Ammon's horn (tissue), 1 donor: ENCODE measurements at regions not wholly inside any gene's neighbourhood (a gene's known extent, or its start where the extent isn't known, plus 50 kb on each side); places are given as distances from the start of the nearest gene placed in this dataset.
A peak's percentile ranks its signal among the peaks of the same experiment; 100 is the strongest.
"Not testable (repeated sequence)": the region's sequence is repeated elsewhere in the genome, so short reads cannot be mapped to it uniquely, and the experiment has no call there.

Experiments
- DNase-seq: peaks from one replicate; pipeline ENCODE4 v3.0.0-alpha.2; 2016; ENCODE audit warnings: low spot score

GRCh38 chr2:120628248-120628647, 107.4 kb upstream of the GLI2 start:
- DNase-seq: no peak

- DNase-seq: no peak
Observed at GRCh38 chr2:120629241-120629895, 106.3 kb upstream of the GLI2 start.

GRCh38 chr2:120630031-120630701, 105.5 kb upstream of the GLI2 start:
- DNase-seq: no peak

DNA sequence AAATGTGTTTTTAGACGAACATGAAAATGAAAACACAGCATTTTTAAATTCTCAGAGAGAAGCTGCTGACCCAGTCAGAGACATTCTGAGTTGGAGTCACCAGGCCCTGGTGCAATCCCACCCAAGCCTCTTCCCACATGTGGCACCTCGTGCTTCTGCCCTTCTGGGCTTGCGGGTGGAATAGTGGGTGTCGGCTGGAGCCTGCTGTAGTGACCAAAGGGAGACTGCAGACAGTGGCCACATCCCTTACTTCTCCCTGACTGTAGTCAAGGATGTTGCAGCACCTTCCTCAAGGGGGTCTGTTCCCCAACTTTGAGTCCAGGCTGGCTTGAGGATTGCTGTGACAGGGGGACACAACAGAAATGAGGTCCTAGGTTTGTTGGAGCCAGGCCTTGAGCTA, 104.4 kb upstream of the GLI2 start:
- DNase-seq: no peak

GRCh38 chr2:120631724-120632123, 103.9 kb upstream of the GLI2 start:
- DNase-seq: no peak

- DNase-seq: no peak
Observed at GRCh38 chr2:120632796-120633646, 102.6 kb upstream of the GLI2 start.

DNA sequence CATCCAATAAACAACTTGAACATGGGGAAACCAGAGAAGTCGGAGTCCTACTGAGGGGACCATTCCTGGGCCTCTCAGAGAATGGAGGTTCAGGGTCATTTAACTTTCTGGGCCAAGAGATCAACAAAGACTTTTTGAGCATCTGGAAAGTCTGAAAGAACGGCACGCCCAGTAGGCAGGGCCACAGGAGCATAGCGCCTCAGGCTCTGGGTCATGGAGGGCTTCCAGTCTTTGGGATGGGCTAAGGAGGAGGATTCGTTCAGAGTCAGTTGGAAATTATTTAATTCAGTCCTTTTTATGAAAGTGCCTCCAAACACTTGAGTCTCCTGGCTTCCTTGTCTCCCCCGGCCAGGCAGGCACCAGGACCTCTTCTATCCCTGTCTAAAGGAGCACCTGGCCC, 101.1 kb upstream of the GLI2 start:
- no peak for DNase-seq

- DNase-seq: no peak
Observed at GRCh38 chr2:120635146-120635545, 100.5 kb upstream of the GLI2 start.

DNA sequence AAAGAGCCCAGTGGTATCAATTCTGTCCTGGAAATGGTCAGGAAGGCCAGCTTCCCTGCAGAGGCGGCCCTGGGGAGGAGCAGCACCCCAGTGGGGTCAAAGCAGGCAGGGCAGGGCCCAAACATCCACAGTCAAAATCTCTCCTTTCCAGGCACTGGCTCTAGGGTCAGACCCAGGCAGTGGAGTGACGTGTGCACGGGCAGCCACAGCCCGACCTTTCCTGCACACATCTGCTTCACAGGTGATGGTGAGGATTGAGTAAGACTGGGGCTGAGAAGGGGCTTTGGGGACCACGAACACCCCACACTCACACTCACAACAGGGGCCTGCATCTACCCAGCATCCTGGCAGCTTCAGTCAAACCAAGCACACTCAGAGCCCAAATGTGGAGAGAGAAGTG, 97.8 kb upstream of the GLI2 start:
- no peak for DNase-seq

- no peak for DNase-seq
Observed at GRCh38 chr2:120638450-120638849, 97.2 kb upstream of the GLI2 start.

DNA sequence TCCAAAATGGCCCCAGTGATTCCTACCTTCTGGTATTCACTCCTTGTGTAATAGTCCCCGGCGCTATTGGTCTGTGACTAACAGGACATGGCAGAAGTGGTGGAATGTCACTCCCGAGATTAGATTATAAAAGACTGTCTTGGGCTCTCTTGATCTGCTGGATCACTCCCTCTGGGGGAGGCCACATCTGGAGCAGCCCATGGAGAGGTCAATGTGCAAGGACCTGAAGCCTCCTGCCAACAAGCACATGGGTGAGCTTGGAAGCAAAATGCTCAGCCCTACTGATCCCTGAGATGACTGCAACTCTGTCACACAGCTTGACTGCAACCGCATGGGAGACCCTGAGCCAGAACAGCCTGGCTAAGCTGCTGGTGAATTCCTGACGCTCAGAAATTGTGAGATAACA, 94.3 kb upstream of the GLI2 start:
- DNase-seq: no peak

DNA sequence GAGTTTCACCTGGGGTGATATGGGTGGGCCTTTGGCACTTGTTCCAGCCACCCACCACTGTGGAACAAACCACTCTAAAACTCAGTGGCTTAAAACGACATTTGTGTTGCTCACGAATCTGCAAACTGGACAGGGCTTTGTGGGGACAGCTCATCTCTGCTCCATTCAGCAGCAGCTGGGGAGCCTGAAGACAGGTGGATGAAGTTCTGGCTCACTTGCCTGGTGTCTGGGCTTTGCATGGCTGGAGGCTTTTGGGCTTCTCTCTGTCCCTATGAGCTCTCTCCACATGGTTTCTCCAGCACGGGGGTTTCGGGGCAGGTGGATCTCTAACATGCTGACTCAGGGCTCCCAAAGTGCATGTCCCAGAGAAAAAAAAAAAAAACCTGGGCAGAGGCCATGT, 93.0 kb upstream of the GLI2 start:
- DNase-seq: no peak

GRCh38 chr2:120646994-120647393, 88.7 kb upstream of the GLI2 start:
- no peak for DNase-seq

DNA sequence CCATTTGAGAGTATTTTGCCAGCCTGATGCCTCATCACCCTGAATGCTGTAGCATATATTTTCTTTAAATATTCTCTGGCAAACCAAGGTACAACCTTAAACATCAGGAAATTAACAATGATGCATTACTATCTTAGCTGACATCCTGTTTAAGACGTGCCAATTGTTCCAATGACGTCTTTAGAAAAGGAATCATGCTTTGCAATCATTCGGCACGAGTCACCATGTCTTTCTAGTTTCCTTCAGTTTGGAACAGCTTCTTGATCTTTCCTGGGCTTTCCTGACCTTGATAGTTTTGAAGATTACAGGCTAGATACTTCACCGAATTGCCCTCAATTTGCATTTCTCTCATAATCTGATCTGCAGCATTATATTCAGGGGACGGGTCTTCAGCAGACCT, 88.2 kb upstream of the GLI2 start:
- DNase-seq: no peak

- not testable (repeated sequence) for DNase-seq
Observed at GRCh38 chr2:120649381-120649780, 86.3 kb upstream of the GLI2 start.

- no peak for DNase-seq
Observed at GRCh38 chr2:120650022-120650644, 85.5 kb upstream of the GLI2 start.

DNA sequence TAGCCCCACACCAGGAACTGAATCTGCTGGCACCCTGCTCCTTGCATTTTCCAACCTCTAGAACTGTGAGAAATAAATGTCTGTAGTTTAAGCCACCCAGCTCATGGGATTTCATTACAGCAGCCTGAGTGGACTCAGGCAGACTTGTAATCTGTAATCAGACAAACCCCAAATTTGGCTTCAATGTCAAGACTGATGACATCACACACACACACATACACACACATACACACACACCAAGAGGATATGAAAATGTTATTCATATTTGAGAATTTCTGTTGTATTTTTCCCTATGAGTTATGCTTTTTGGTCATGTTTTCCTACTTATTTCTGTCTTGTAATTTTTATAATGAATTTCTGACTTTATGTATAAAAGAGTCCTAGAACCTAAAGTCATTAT, 83.8 kb upstream of the GLI2 start:
- DNase-seq: no peak

DNA sequence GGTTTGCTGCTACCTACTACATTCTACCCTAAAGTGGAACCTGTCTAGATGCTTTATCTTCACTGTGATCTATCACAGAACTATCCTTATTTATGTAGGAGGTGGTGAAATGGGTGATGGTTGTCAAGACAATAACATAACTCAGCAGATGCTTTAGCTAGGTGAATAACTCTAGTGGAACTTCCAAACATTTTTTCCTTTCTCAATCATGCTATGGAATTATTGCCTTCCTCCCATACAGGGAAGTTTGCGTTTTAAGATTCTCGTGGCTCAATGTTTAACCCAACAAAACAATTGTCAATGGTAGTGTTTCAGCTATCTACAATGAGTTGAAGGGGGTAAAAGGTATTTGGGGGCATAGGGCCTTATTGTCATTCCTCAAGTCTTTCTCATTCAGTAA, 82.6 kb upstream of the GLI2 start:
- DNase-seq: no peak

DNA sequence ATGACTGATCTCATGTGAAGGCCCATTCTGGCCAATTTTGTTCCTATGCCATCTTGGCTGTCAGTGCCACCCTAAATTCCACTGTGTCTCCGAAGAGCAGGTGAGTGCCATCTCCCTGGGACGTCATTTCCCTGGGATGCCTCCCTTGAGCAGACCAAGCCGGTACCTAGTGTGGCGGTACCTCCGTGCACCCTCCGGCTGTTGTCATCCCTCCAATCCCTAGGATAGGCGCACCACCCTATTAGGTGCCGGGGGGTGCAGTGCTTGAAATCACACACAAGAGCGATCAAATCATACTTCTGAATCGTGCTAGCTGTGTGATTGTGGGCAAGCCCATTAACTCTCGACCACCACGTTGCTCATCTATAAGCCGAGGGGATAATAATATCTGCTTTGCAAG, 81.8 kb upstream of the GLI2 start:
- DNase-seq: no peak

GRCh38 chr2:120654381-120655134, 81.1 kb upstream of the GLI2 start:
- no peak for DNase-seq

- DNase-seq: peak; percentile 57
Observed at GRCh38 chr2:120656273-120656950, 79.3 kb upstream of the GLI2 start.
